ENCODE measurements at regions not wholly inside any gene's neighbourhood (a gene's known extent, or its start where the extent isn't known, plus 50 kb on each side); places are given as distances from the start of the nearest gene placed in this dataset.

DNA sequence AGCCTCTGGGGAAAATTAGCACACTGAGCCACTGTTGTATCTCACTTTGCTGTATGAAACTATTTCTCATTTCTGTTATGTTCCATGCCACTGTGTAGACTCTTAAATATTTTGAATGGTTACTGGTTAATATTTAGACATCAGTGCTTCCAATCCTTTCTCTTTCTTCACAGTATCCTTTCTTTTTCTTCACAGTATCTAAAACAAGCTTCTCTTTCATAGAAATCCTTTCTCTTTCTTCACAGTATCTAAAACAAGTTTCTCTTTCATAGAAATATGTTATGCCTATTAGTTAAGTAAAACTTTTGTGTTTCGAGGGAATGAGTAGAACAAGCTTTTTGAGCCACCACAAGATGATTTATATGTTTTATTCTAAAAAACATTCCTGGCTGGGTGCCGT is 326.8 kb upstream of the KLF12 start:
- no peak overlapping the region for H3K27ac Mint-ChIP-seq
- H3K36me3 Mint-ChIP-seq (ENCODE audit: low read depth), result no peaks in the 10 kb centered on the region
- no peaks in the 10 kb centered on the region for H3K4me1 Mint-ChIP-seq (ENCODE audit: low read depth)
- H3K9me3 Mint-ChIP-seq, result no peaks in the 10 kb centered on the region
- no peak overlapping the region for H3K4me3 Mint-ChIP-seq
- peaks cover 8% of the 10 kb centered on the region for H3K27me3 Mint-ChIP-seq

- Mint-ChIP-seq H3K4me3 (no peak overlapping the region), H3K27ac (no peak overlapping the region), H3K27me3 (peaks cover 14% of the 10 kb centered on the region), H3K9me3 (peaks cover 15% of the 10 kb centered on the region), H3K4me1 (ENCODE audit: low read depth) (no peaks in the 10 kb centered on the region), H3K36me3 (ENCODE audit: low read depth) (no peaks in the 10 kb centered on the region)
Measured at GRCh38 chr13:74452881-74453280, 318.7 kb upstream of the KLF12 start.

GRCh38 chr13:74452176-74452575 is 318.0 kb upstream of the KLF12 start:
- no peaks in the 10 kb centered on the region for H3K36me3 Mint-ChIP-seq (ENCODE audit: low read depth)
- H3K27ac Mint-ChIP-seq, result no peak overlapping the region
- peaks cover 15% of the 10 kb centered on the region for H3K9me3 Mint-ChIP-seq
- no peaks in the 10 kb centered on the region for H3K4me1 Mint-ChIP-seq (ENCODE audit: low read depth)
- H3K4me3 Mint-ChIP-seq, result no peak overlapping the region
- peaks cover 14% of the 10 kb centered on the region for H3K27me3 Mint-ChIP-seq

GRCh38 chr13:74450964-74451363 is 316.8 kb upstream of the KLF12 start:
- no peaks in the 10 kb centered on the region for H3K4me1 Mint-ChIP-seq (ENCODE audit: low read depth)
- peaks cover 15% of the 10 kb centered on the region for H3K9me3 Mint-ChIP-seq
- peaks cover 14% of the 10 kb centered on the region for H3K27me3 Mint-ChIP-seq
- no peaks in the 10 kb centered on the region for H3K36me3 Mint-ChIP-seq (ENCODE audit: low read depth)
- no peak overlapping the region for H3K4me3 Mint-ChIP-seq
- H3K27ac Mint-ChIP-seq, result no peak overlapping the region

- no peaks in the 10 kb centered on the region for H3K36me3 Mint-ChIP-seq (ENCODE audit: low read depth)
- peaks cover 13% of the 10 kb centered on the region for H3K27me3 Mint-ChIP-seq
- no peak overlapping the region for H3K27ac Mint-ChIP-seq
- H3K4me3 Mint-ChIP-seq, result no peak overlapping the region
- H3K4me1 Mint-ChIP-seq (ENCODE audit: low read depth), result no peaks in the 10 kb centered on the region
- peaks cover 15% of the 10 kb centered on the region for H3K9me3 Mint-ChIP-seq
Measured at GRCh38 chr13:74450525-74450845, 316.3 kb upstream of the KLF12 start.

DNA sequence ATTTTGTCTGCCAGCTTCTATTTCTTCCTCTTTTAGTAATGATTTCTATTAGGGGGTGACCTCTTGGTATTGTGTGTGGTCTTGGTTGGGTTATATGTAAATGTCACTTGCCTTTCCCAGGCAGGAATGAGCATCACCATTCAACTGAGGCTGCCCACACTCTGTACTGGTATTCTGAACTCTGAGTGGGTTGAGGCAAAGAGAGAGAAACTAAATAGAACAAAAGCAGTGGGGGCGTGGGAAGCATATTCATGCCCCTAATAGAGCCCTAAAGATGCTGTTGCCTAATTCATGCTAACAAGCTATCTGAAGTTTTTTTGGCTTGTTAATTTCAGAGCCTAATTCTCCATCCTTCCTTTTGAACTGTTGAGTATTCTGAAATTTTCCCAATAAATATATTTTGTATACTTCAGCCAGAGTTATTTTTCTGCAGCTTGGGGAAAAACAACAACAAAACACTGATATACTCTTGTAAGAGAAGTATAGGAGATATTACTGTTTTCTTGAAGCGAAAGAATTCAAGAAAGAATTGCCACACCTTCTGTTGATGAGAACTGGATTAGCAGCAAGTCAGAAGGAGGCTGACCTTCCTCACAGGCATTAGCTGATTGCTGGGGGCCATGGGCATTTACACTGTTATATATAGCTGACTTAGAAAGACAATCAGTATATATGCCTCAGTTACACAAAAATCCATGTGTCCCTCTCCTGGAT is 315.8 kb upstream of the KLF12 start:
- no peaks in the 10 kb centered on the region for H3K4me1 Mint-ChIP-seq (ENCODE audit: low read depth)
- H3K36me3 Mint-ChIP-seq (ENCODE audit: low read depth), result no peaks in the 10 kb centered on the region
- no peak overlapping the region for H3K27ac Mint-ChIP-seq
- no peak overlapping the region for H3K4me3 Mint-ChIP-seq
- peaks cover 8% of the 10 kb centered on the region for H3K27me3 Mint-ChIP-seq
- H3K9me3 Mint-ChIP-seq, result peaks cover 10% of the 10 kb centered on the region

- Mint-ChIP-seq H3K4me1 (ENCODE audit: low read depth) (no peaks in the 10 kb centered on the region), H3K27ac (no peak overlapping the region), H3K9me3 (peaks cover 5% of the 10 kb centered on the region), H3K4me3 (no peak overlapping the region), H3K27me3 (no peaks in the 10 kb centered on the region), H3K36me3 (ENCODE audit: low read depth) (no peaks in the 10 kb centered on the region)
Measured at GRCh38 chr13:74444864-74445479, 310.8 kb upstream of the KLF12 start.

DNA sequence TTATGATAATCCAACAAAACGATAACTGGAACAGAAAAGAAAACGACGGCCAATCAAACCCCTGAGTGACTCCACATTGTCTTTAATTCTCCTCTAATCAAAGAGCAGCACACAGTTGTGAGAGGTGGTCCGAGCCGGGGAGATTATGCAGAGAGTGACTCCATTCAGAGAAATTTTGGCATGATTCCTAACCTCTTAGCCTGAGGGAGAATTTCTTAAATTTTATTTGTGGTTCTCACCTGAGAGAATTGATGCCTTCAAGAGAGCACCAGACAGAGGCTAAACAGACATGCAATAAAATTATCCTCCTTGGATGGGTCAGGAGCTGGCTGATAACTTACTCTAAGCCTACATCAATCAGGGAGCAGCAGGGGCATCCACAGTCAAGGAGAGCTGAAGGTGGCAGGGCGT is 310.0 kb upstream of the KLF12 start:
- no peak overlapping the region for H3K27ac Mint-ChIP-seq
- H3K4me3 Mint-ChIP-seq, result no peak overlapping the region
- no peaks in the 10 kb centered on the region for H3K36me3 Mint-ChIP-seq (ENCODE audit: low read depth)
- H3K9me3 Mint-ChIP-seq, result no peaks in the 10 kb centered on the region
- no peaks in the 10 kb centered on the region for H3K27me3 Mint-ChIP-seq
- no peaks in the 10 kb centered on the region for H3K4me1 Mint-ChIP-seq (ENCODE audit: low read depth)

GRCh38 chr13:74443631-74444030 is 309.4 kb upstream of the KLF12 start:
- no peaks in the 10 kb centered on the region for H3K27me3 Mint-ChIP-seq

DNA sequence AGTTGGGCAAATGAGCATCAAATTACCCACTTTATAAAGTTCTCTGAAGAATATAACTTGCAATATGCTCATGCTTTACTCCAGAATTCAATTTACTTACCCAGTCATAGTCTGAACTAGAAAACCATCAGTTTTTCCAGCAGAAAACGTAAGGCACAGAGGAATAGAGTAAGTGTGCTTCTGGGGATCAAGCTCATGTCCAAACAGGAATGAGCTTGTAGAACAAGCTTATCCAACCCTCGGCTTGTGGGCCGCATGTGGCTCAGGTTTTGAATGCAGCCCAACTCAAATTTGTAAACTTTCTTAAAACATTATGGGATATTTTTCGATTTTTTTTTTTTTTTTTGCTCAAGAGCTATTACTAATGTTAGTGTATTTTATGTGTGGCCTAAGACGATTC is 308.5 kb upstream of the KLF12 start:
- Mint-ChIP-seq H3K27me3 (no peaks in the 10 kb centered on the region), H3K4me1 (ENCODE audit: low read depth) (no peaks in the 10 kb centered on the region), H3K4me3 (no peak overlapping the region), H3K27ac (no peak overlapping the region), H3K36me3 (ENCODE audit: low read depth) (no peaks in the 10 kb centered on the region), H3K9me3 (no peaks in the 10 kb centered on the region)

More at GRCh38 chr13:74443631-74444030, 309.4 kb upstream of the KLF12 start:
- H3K36me3 Mint-ChIP-seq (ENCODE audit: low read depth), result no peaks in the 10 kb centered on the region
- H3K4me1 Mint-ChIP-seq (ENCODE audit: low read depth), result no peaks in the 10 kb centered on the region
- H3K4me3 Mint-ChIP-seq, result no peak overlapping the region
- H3K27ac Mint-ChIP-seq, result no peak overlapping the region
- no peaks in the 10 kb centered on the region for H3K9me3 Mint-ChIP-seq

GRCh38 chr13:74438901-74439300 is 304.7 kb upstream of the KLF12 start:
- Mint-ChIP-seq H3K4me3 (no peak overlapping the region), H3K9me3 (no peaks in the 10 kb centered on the region), H3K4me1 (ENCODE audit: low read depth) (no peaks in the 10 kb centered on the region), H3K36me3 (ENCODE audit: low read depth) (no peaks in the 10 kb centered on the region), H3K27me3 (no peaks in the 10 kb centered on the region), H3K27ac (no peak overlapping the region)

GRCh38 chr13:74434782-74435181 is 300.6 kb upstream of the KLF12 start:
- Mint-ChIP-seq H3K36me3 (ENCODE audit: low read depth) (no peaks in the 10 kb centered on the region), H3K27me3 (no peaks in the 10 kb centered on the region), H3K9me3 (no peaks in the 10 kb centered on the region), H3K4me1 (ENCODE audit: low read depth) (no peaks in the 10 kb centered on the region), H3K27ac (no peak overlapping the region), H3K4me3 (no peak overlapping the region)

- Mint-ChIP-seq H3K36me3 (ENCODE audit: low read depth) (no peaks in the 10 kb centered on the region), H3K4me3 (no peak overlapping the region), H3K27me3 (no peaks in the 10 kb centered on the region), H3K4me1 (ENCODE audit: low read depth) (no peaks in the 10 kb centered on the region), H3K27ac (no peak overlapping the region), H3K9me3 (no peaks in the 10 kb centered on the region)
Measured at GRCh38 chr13:74424455-74424854, 290.3 kb upstream of the KLF12 start.

DNA sequence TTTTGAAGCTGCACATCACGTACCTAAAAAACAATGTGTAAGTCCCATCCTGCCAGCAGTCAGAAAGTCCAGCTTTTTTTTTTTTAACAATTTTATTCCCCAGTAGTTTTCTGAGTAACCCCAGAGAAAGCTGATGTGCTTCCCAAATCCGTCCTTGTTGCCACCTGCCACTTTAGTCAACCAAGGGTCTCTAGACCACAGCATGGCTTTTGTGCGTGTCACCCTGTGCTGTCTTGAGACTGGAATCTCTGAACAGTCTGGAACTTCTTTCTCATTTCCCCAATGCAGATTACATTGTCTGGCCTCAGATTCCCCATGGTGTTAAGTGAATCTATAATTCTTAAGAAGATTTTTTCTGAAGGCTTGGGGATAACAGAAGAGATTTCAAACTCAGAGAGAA is 289.2 kb upstream of the KLF12 start:
- Mint-ChIP-seq H3K27ac (no peak overlapping the region), H3K27me3 (no peaks in the 10 kb centered on the region), H3K36me3 (ENCODE audit: low read depth) (no peaks in the 10 kb centered on the region), H3K9me3 (no peaks in the 10 kb centered on the region), H3K4me1 (ENCODE audit: low read depth) (no peaks in the 10 kb centered on the region), H3K4me3 (no peak overlapping the region)

GRCh38 chr13:74414458-74414857 is 280.3 kb upstream of the KLF12 start:
- Mint-ChIP-seq H3K27me3 (no peaks in the 10 kb centered on the region), H3K4me1 (ENCODE audit: low read depth) (no peaks in the 10 kb centered on the region), H3K4me3 (no peak overlapping the region), H3K27ac (no peak overlapping the region), H3K9me3 (no peaks in the 10 kb centered on the region), H3K36me3 (ENCODE audit: low read depth) (peaks cover 15% of the 10 kb centered on the region)

DNA sequence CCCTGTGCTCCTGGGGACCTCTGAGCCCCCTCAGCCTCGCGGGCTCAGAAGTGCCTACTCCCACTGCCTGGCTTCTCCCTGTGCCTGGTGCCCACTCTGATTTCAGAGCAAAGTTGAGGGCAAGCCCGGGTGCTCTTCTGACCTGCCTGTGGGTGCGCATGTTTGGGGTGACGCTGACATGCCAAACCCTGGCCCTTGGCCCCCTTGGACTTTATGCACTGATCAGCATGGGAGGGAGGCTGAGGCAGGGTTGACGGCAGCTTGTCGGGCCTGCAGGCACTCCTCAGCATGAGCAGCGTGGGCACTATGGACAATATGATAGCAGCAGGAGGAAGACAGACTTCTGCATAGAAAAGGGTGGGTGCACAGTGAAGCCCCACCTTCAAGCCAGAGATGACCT is 279.3 kb upstream of the KLF12 start:
- Mint-ChIP-seq H3K27ac (no peak overlapping the region), H3K36me3 (ENCODE audit: low read depth) (peaks cover 15% of the 10 kb centered on the region), H3K4me3 (no peak overlapping the region), H3K4me1 (ENCODE audit: low read depth) (no peaks in the 10 kb centered on the region), H3K9me3 (no peaks in the 10 kb centered on the region), H3K27me3 (no peaks in the 10 kb centered on the region)
